SU-DHL-6 (cell line): ENCODE measurements at regions not wholly inside any gene's neighbourhood (a gene's known extent, or its start where the extent isn't known, plus 50 kb on each side); places are given as distances from the start of the nearest gene placed in this dataset.

Source experiments
- EZH2phosphoT487 ChIP-seq: fragments of 200-600 bp; sonication (generic), shearing (Covaris generic); conservative IDR thresholded peaks from 2 replicates; pipeline ENCODE4 v1.6.1; 2018; ENCODE audit warnings: mild to moderate bottlenecking, antibody characterized with exemption, low read length, moderate library complexity, mixed read lengths
- TF ChIP-seq, protein P1 (sequence below): fragments of 200-600 bp; sonication (generic); IDR thresholded peaks from one replicate; pipeline ENCODE4 v1.5.1; 2017; ENCODE audit warnings: antibody characterized with exemption, mild to moderate bottlenecking, low read length, moderate library complexity; ENCODE audit not compliant: insufficient read depth, poor library complexity, severe bottlenecking

DNA sequence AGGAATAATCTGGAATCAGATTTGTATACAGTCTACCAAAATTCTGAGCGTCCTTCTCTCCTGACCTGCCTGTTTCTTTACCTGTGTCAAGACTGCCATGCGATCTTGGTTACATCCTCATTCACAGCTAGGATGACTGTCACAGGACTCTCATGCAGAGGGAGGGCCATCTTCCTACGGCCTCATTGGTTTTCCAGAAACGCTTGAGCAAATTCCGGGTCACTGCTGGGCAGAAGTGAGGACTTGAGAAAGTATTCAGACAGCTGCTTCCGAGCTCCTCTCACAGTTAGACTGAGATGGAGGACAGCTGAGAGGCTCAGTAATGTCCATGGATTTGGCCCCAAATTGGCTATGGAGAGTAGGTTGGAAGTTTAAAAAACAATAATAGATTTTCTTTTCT is 94.2 kb downstream of the TFAP2C start:
- TF ChIP-seq, protein P1, sequence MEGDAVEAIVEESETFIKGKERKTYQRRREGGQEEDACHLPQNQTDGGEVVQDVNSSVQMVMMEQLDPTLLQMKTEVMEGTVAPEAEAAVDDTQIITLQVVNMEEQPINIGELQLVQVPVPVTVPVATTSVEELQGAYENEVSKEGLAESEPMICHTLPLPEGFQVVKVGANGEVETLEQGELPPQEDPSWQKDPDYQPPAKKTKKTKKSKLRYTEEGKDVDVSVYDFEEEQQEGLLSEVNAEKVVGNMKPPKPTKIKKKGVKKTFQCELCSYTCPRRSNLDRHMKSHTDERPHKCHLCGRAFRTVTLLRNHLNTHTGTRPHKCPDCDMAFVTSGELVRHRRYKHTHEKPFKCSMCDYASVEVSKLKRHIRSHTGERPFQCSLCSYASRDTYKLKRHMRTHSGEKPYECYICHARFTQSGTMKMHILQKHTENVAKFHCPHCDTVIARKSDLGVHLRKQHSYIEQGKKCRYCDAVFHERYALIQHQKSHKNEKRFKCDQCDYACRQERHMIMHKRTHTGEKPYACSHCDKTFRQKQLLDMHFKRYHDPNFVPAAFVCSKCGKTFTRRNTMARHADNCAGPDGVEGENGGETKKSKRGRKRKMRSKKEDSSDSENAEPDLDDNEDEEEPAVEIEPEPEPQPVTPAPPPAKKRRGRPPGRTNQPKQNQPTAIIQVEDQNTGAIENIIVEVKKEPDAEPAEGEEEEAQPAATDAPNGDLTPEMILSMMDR = no peak
- no peak for TF ChIP-seq EZH2phosphoT487
